Right hindlimb (tissue), 1 donor: ENCODE measurements at regions not wholly inside any gene's neighbourhood (a gene's known extent, or its start where the extent isn't known, plus 50 kb on each side); places are given as distances from the start of the nearest gene placed in this dataset.
A peak's percentile ranks its signal among the peaks of the same experiment; 100 is the strongest.
"Not testable (repeated sequence)": the region's sequence is repeated elsewhere in the genome, so short reads cannot be mapped to it uniquely, and the experiment has no call there.

Experiments used
- DNase-seq: peaks from one replicate; pipeline ENCODE4 v3.0.0-alpha.2; 2018

GRCh38 chr3:88412346-88412745 is 262.6 kb downstream of the C3orf38 start:
- DNase-seq: no peak

GRCh38 chr3:88416436-88416835 is 266.7 kb downstream of the C3orf38 start:
- DNase-seq: no peak

GRCh38 chr3:88418219-88418618 is 268.5 kb downstream of the C3orf38 start:
- DNase-seq: no peak

- DNase-seq: peak; percentile 27
Measured at GRCh38 chr3:88433568-88433967, 283.8 kb downstream of the C3orf38 start.

GRCh38 chr3:88434001-88434400 is 284.2 kb downstream of the C3orf38 start:
- no peak for DNase-seq

- no peak for DNase-seq
Measured at GRCh38 chr3:88440701-88441100, 290.9 kb downstream of the C3orf38 start.

- DNase-seq: no peak
Measured at GRCh38 chr3:88443066-88443465, 293.3 kb downstream of the C3orf38 start.

- DNase-seq: no peak
Measured at GRCh38 chr3:88444251-88444650, 294.5 kb downstream of the C3orf38 start.

GRCh38 chr3:88452228-88452627 is 302.5 kb downstream of the C3orf38 start:
- no peak for DNase-seq

- DNase-seq: no peak
Measured at GRCh38 chr3:88460369-88460768, 310.6 kb downstream of the C3orf38 start.

- DNase-seq: no peak
Measured at GRCh38 chr3:88462230-88462629, 312.5 kb downstream of the C3orf38 start.

- DNase-seq: no peak
Measured at GRCh38 chr3:88467191-88467590, 317.4 kb downstream of the C3orf38 start.

- no peak for DNase-seq
Measured at GRCh38 chr3:88469216-88469615, 319.5 kb downstream of the C3orf38 start.

GRCh38 chr3:88478460-88478859 is 328.7 kb downstream of the C3orf38 start:
- no peak for DNase-seq

- no peak for DNase-seq
Measured at GRCh38 chr3:88480822-88481221, 331.1 kb downstream of the C3orf38 start.

- DNase-seq: no peak
Measured at GRCh38 chr3:88485001-88485400, 335.2 kb downstream of the C3orf38 start.

GRCh38 chr3:88508818-88509217 is 359.1 kb downstream of the C3orf38 start:
- not testable (repeated sequence) for DNase-seq

GRCh38 chr3:88509582-88509981 is 359.8 kb downstream of the C3orf38 start:
- DNase-seq: no peak

GRCh38 chr3:88528494-88528893 is 378.7 kb downstream of the C3orf38 start:
- no peak for DNase-seq

GRCh38 chr3:88534534-88534933 is 384.8 kb downstream of the C3orf38 start:
- DNase-seq: no peak

- no peak for DNase-seq
Measured at GRCh38 chr3:88535563-88535962, 385.8 kb downstream of the C3orf38 start.

GRCh38 chr3:88542916-88543315 is 393.2 kb downstream of the C3orf38 start:
- no peak for DNase-seq

GRCh38 chr3:88572450-88572849 is 422.7 kb downstream of the C3orf38 start:
- DNase-seq: no peak

- no peak for DNase-seq
Measured at GRCh38 chr3:88573472-88573871, 423.7 kb downstream of the C3orf38 start.

- no peak for DNase-seq
Measured at GRCh38 chr3:88574146-88574545, 424.4 kb downstream of the C3orf38 start.

- no peak for DNase-seq
Measured at GRCh38 chr3:88584451-88584850, 434.7 kb downstream of the C3orf38 start.
